Neural cell (in vitro differentiated cells): ENCODE measurements at regions not wholly inside any gene's neighbourhood (a gene's known extent, or its start where the extent isn't known, plus 50 kb on each side); places are given as distances from the start of the nearest gene placed in this dataset.

Source experiments
- CTCF ChIP-seq: fragments of 450-650 bp; IDR thresholded peaks from 2 replicates; pipeline ENCODE4 v1.5.1; 2014; ENCODE audit warnings: antibody characterized with exemption, mild to moderate bottlenecking, moderate library complexity; ENCODE audit not compliant: poor library complexity, severe bottlenecking
- EP300 ChIP-seq: fragments of 450-650 bp; conservative IDR thresholded peaks from 2 replicates; pipeline ENCODE4 v1.6.1; 2014; ENCODE audit warnings: antibody characterized with exemption, mild to moderate bottlenecking, moderate library complexity; ENCODE audit not compliant: poor library complexity, severe bottlenecking
- POLR2AphosphoS5 ChIP-seq: IDR thresholded peaks from 2 replicates; pipeline ENCODE4 v1.6.1; 2012
- RAD21 ChIP-seq: fragments of 450-650 bp; conservative IDR thresholded peaks from 2 replicates; pipeline ENCODE4 v1.6.1; 2014; ENCODE audit warnings: antibody characterized with exemption, mild to moderate bottlenecking, moderate library complexity
- TAF1 ChIP-seq: IDR thresholded peaks from 2 replicates; pipeline ENCODE4 v1.6.1; 2012; ENCODE audit warnings: low read depth
- TF ChIP-seq, protein P1 (sequence below): IDR thresholded peaks from 2 replicates; pipeline ENCODE4 v1.6.1; 2012; ENCODE audit warnings: borderline replicate concordance

DNA sequence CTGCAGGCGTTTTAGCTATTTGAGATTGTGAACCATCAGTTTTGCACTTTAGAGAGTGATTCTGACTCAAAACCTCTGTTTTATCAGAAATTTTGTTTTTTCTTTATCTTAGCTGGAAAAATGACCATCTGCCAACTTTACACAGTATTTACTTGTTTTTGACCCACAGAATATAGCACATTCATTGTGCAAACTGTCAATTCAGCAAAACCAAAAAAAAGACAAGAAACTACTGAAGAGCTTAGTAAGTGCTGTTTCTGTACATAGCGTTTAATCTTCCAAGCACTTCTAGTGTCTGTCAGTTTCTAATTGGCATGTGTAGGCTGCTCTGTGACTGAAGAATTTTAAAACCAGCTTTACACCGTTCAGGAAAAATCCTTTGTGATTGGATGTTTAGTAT, 76.0 kb upstream of the VANGL1 start:
- no peak for TF ChIP-seq CTCF
- no peak for TF ChIP-seq RAD21
- TF ChIP-seq, protein P1, sequence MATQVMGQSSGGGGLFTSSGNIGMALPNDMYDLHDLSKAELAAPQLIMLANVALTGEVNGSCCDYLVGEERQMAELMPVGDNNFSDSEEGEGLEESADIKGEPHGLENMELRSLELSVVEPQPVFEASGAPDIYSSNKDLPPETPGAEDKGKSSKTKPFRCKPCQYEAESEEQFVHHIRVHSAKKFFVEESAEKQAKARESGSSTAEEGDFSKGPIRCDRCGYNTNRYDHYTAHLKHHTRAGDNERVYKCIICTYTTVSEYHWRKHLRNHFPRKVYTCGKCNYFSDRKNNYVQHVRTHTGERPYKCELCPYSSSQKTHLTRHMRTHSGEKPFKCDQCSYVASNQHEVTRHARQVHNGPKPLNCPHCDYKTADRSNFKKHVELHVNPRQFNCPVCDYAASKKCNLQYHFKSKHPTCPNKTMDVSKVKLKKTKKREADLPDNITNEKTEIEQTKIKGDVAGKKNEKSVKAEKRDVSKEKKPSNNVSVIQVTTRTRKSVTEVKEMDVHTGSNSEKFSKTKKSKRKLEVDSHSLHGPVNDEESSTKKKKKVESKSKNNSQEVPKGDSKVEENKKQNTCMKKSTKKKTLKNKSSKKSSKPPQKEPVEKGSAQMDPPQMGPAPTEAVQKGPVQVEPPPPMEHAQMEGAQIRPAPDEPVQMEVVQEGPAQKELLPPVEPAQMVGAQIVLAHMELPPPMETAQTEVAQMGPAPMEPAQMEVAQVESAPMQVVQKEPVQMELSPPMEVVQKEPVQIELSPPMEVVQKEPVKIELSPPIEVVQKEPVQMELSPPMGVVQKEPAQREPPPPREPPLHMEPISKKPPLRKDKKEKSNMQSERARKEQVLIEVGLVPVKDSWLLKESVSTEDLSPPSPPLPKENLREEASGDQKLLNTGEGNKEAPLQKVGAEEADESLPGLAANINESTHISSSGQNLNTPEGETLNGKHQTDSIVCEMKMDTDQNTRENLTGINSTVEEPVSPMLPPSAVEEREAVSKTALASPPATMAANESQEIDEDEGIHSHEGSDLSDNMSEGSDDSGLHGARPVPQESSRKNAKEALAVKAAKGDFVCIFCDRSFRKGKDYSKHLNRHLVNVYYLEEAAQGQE: no peak
- TF ChIP-seq EP300: no peak
- no peak for TF ChIP-seq TAF1
- TF ChIP-seq POLR2AphosphoS5: no peak
